IMR-90 (cell line): ENCODE measurements at regions not wholly inside any gene's neighbourhood (a gene's known extent, or its start where the extent isn't known, plus 50 kb on each side); places are given as distances from the start of the nearest gene placed in this dataset.

Source experiments
- ATAC-seq: fragments of 200-7000 bp; cut with Tn5 transposase; 2 replicates; pipeline ENCODE4 v1.9.1; 2020; ENCODE audit warnings: low read depth, mild to moderate bottlenecking, moderate library complexity
- BruUV-seq: library from RNA; stranded (reverse); fragments of 400-500 nt; replicated peaks from 2 replicates; lab custom pipeline; 2021; lab: Mats Ljungman, UMichigan
- CTCF ChIA-PET: fragments of 300-600 bp; formaldehyde crosslinking; extraction: SDS; loops from one replicate; lab custom pipeline; 2021; ENCODE audit warnings: antibody characterized with exemption; lab: Yijun Ruan, JAX
- POLR2A ChIA-PET: fragments of 300-600 bp; sonication (Branson Sonifier 250); formaldehyde crosslinking; loops from one replicate; lab custom pipeline; 2022; ENCODE audit warnings: antibody characterized with exemption; ENCODE audit not compliant: unreplicated experiment; lab: Charles Lee
- DNase-seq: peaks from one replicate; pipeline ENCODE4 v3.0.0; 2013
- H2AFZ ChIP-seq: replicated peaks from 2 replicates; pipeline ENCODE3; 2013; ENCODE audit warnings: low read length, mild to moderate bottlenecking; ENCODE audit not compliant: poor library complexity
- H2AK5ac ChIP-seq: 2 replicates; pipeline ENCODE4 v1.6.1; 2013; ENCODE audit warnings: low read depth, low read length, inconsistent platforms
- H2AK9ac ChIP-seq: replicated peaks from 2 replicates; pipeline ENCODE3; 2013; ENCODE audit warnings: mild to moderate bottlenecking, low read depth, low read length, moderate library complexity; ENCODE audit not compliant: poor library complexity
- H2BK120ac ChIP-seq: 2 replicates; pipeline ENCODE4 v1.6.1; 2013; ENCODE audit warnings: low read depth, low read length, inconsistent platforms
- H2BK15ac ChIP-seq: 3 replicates; pipeline ENCODE4 v1.6.1; 2013; ENCODE audit warnings: low read depth, low read length, inconsistent platforms
- H2BK20ac ChIP-seq: 2 replicates; pipeline ENCODE4 v1.6.1; 2013; ENCODE audit warnings: low read depth, mild to moderate bottlenecking, inconsistent platforms, low read length, moderate library complexity
- H2BK5ac ChIP-seq: 2 replicates; pipeline ENCODE4 v1.6.1; 2013; ENCODE audit warnings: mild to moderate bottlenecking, low read depth, low read length, inconsistent platforms; ENCODE audit not compliant: poor library complexity, severe bottlenecking
- H3K14ac ChIP-seq: replicated peaks from 2 replicates; pipeline ENCODE4 v1.6.1; 2013; ENCODE audit warnings: low read depth, low read length, inconsistent platforms
- H3K18ac ChIP-seq: 2 replicates; pipeline ENCODE4 v1.6.1; 2013; ENCODE audit warnings: low read depth, low read length, control low read depth
- H3K23ac ChIP-seq: 2 replicates; pipeline ENCODE4 v1.6.1; 2013; ENCODE audit warnings: low read depth, low read length, inconsistent platforms
- H3K27ac ChIP-seq: 2 replicates; pipeline ENCODE4 v1.5.1; 2013; ENCODE audit warnings: mild to moderate bottlenecking, control low read depth, low read length; ENCODE audit not compliant: insufficient read depth
- H3K27me3 ChIP-seq: 2 replicates; pipeline ENCODE4 v1.6.1; 2013; ENCODE audit warnings: low read length; ENCODE audit not compliant: control insufficient read depth, insufficient read depth
- H3K36me3 ChIP-seq: 2 replicates; pipeline ENCODE4 v1.6.1; 2013; ENCODE audit warnings: low read length, mixed read lengths; ENCODE audit not compliant: control insufficient read depth, insufficient read depth
- H3K4ac ChIP-seq: 2 replicates; pipeline ENCODE4 v1.6.1; 2013; ENCODE audit warnings: low read depth, low read length, inconsistent platforms
- H3K4me1 ChIP-seq: 2 replicates; pipeline ENCODE4 v1.6.1; 2013; ENCODE audit warnings: low read length, mixed read lengths; ENCODE audit not compliant: control insufficient read depth, insufficient read depth
- H3K4me2 ChIP-seq: 2 replicates; pipeline ENCODE4 v1.6.1; 2013; ENCODE audit warnings: low read depth, mild to moderate bottlenecking, control low read depth, low read length, moderate library complexity
- H3K4me3 ChIP-seq: 2 replicates; pipeline ENCODE4 v1.5.1; 2013; ENCODE audit warnings: low read depth, mild to moderate bottlenecking, control low read depth, low read length, moderate library complexity; ENCODE audit not compliant: insufficient read depth
- H3K56ac ChIP-seq: 2 replicates; pipeline ENCODE4 v1.6.1; 2013; ENCODE audit warnings: low read length, inconsistent platforms; ENCODE audit not compliant: insufficient read depth; ENCODE audit errors: extremely low read depth
- H3K79me1 ChIP-seq, 2 experiments: 2 replicates each; pipeline ENCODE4 v1.6.1; 2013; ENCODE audit warnings: low read length in 2 of 2, inconsistent platforms in 1 of 2, low read depth in 1 of 2
- H3K9ac ChIP-seq: 2 replicates; pipeline ENCODE4 v1.6.1; 2013; ENCODE audit warnings: low read depth, low read length, control low read depth
- H3K9me1 ChIP-seq: 2 replicates; pipeline ENCODE4 v1.6.1; 2013; ENCODE audit warnings: low read length, inconsistent platforms; ENCODE audit not compliant: insufficient read depth
- H3K9me3 ChIP-seq: 2 replicates; pipeline ENCODE4 v1.6.1; 2013; ENCODE audit warnings: low read length; ENCODE audit not compliant: control insufficient read depth, insufficient read depth
- H4K20me1 ChIP-seq: 2 replicates; pipeline ENCODE4 v1.6.1; 2013; ENCODE audit warnings: low read length, inconsistent platforms; ENCODE audit not compliant: insufficient read depth
- H4K5ac ChIP-seq: 2 replicates; pipeline ENCODE4 v1.6.1; 2013; ENCODE audit warnings: mild to moderate bottlenecking, low read depth, low read length, control low read depth
- H4K8ac ChIP-seq, 2 experiments: 2 replicates each; pipeline ENCODE4 v1.6.1; 2013; ENCODE audit warnings: low read depth in 2 of 2, low read length in 2 of 2, control low read depth in 1 of 2, inconsistent platforms in 1 of 2
- H4K91ac ChIP-seq: 2 replicates; pipeline ENCODE4 v1.6.1; 2013; ENCODE audit warnings: low read depth, low read length, inconsistent platforms; ENCODE audit not compliant: insufficient read depth
- CEBPB ChIP-seq: IDR thresholded peaks from 2 replicates; pipeline ENCODE4 v1.6.1; 2012; ENCODE audit warnings: low read depth, low read length, improper control_type of control experiment
- POLR2A ChIP-seq: IDR thresholded peaks from 2 replicates; pipeline ENCODE4 v1.6.1; 2012; ENCODE audit warnings: mild to moderate bottlenecking, low read depth, low read length
- WGBS, 2 experiments: methylation state at CpG; one replicate each; pipeline versions ENCODE4 v1.1.5 to v1.1.7; 2013; ENCODE audit warnings: missing lambda C conversion rate in 2 of 2; ENCODE audit not compliant: insufficient read length in 1 of 2; ENCODE audit errors: extremely low coverage in 2 of 2; 5-methylcytosine and 5-hydroxymethylcytosine counted together
- dilution Hi-C: fragments of 300-500 bp; cut with HindIII; formaldehyde crosslinking; loops from one replicate; pipeline ENCODE4 v1.14.3; 2018; ENCODE audit warnings: low sequenced_read_pairs; ENCODE audit not compliant: unreplicated experiment
- in situ Hi-C: fragments of 300-500 bp; cut with MboI; formaldehyde crosslinking; loops from 3 replicates; pipeline ENCODE4 v1.14.3; 2019; ENCODE audit warnings: low sequenced_read_pairs, inconsistent platforms, mixed read lengths
- intact Hi-C: fragments of 100-400 bp; cut with micrococcal nuclease; formaldehyde crosslinking; loops from 2 replicates; pipeline ENCODE4 v1.10.0; 2022

GRCh38 chr2:192809173-192809572 is 614.4 kb upstream of the TMEFF2 start:
- H3K4me2 ChIP-seq = no peak overlapping the region
- intact Hi-C loops = no loop called here
- ATAC-seq = no peak

More at GRCh38 chr2:192809173-192809572, 614.4 kb upstream of the TMEFF2 start:
- Histone ChIP-seq H3K79me1 (no peaks in the 10 kb centered on the region), H2AFZ (no peak overlapping the region), H4K91ac (no peak overlapping the region), H2BK5ac (no peak overlapping the region), H2BK15ac (no peak overlapping the region), H3K27ac (no peak overlapping the region), H3K4ac (no peak overlapping the region), H2AK5ac (no peak overlapping the region), H3K56ac (no peak overlapping the region), H4K20me1 (no peaks in the 10 kb centered on the region), H2BK20ac (no peak overlapping the region), H4K5ac (no peak overlapping the region), H2BK120ac (no peak overlapping the region), H3K4me1 (no peaks in the 10 kb centered on the region), H3K14ac (no peak overlapping the region), H4K8ac (no peak overlapping the region), H3K9ac (no peak overlapping the region), H2AK9ac (no peak overlapping the region), H3K9me3 (peaks cover 3% of the 10 kb centered on the region; the same call in 1 of the 2 replicates), H3K4me3 (no peak overlapping the region), H3K18ac (no peak overlapping the region), H3K27me3 (no peaks in the 10 kb centered on the region), H3K23ac (no peak overlapping the region), H3K9me1 (no peaks in the 10 kb centered on the region), H3K36me3 (no peaks in the 10 kb centered on the region)
- dilution Hi-C loops (no loop called here), in situ Hi-C loops (no loop called here)
- DNase-seq = no peak
- ChIA-PET POLR2A (no interaction called here), CTCF (no interaction called here)
- no TSS peak for BruUV-seq
- TF ChIP-seq POLR2A = no peak
- peak; percentile 92 for TF ChIP-seq CEBPB
- WGBS, 2 experiments = no CpG with 5 or more reads among the region's 2 CpGs
